GM12875 (cell line): ENCODE measurements at regions not wholly inside any gene's neighbourhood (a gene's known extent, or its start where the extent isn't known, plus 50 kb on each side); places are given as distances from the start of the nearest gene placed in this dataset.
"Not testable (repeated sequence)": the region's sequence is repeated elsewhere in the genome, so short reads cannot be mapped to it uniquely, and the experiment has no call there.

Source experiments
- H3K4me3 ChIP-seq: one replicate; pipeline ENCODE4 v1.5.1; 2011; ENCODE audit warnings: low read depth, low read length, control low read depth
- TF ChIP-seq, protein P1 (sequence below): IDR thresholded peaks from 2 replicates; pipeline ENCODE4 v1.5.1; 2011; ENCODE audit warnings: low read depth, mild to moderate bottlenecking, control low read depth, inconsistent platforms, low read length, moderate library complexity, borderline replicate concordance; ENCODE audit not compliant: insufficient read depth

DNA sequence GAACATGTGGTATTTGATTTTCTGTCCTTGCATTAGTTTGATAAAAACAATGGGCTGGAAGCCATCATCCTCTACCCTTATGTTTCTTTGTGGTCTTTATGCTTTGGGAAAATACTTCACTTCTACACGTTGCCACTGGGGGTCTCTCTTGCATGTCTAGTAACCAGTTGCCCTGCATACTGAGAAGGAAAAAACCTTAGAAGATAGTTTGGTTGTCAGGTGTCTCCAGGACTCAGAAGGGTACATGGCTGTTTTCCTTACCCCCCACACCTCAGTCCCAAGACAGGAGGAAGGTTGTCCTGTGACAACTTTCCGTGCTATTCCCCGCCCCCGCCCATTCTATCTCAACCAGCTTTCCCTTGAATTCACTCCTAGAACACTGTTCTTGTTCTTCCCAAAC, 62.1 kb upstream of the LANCL3 start:
- TF ChIP-seq, protein P1, sequence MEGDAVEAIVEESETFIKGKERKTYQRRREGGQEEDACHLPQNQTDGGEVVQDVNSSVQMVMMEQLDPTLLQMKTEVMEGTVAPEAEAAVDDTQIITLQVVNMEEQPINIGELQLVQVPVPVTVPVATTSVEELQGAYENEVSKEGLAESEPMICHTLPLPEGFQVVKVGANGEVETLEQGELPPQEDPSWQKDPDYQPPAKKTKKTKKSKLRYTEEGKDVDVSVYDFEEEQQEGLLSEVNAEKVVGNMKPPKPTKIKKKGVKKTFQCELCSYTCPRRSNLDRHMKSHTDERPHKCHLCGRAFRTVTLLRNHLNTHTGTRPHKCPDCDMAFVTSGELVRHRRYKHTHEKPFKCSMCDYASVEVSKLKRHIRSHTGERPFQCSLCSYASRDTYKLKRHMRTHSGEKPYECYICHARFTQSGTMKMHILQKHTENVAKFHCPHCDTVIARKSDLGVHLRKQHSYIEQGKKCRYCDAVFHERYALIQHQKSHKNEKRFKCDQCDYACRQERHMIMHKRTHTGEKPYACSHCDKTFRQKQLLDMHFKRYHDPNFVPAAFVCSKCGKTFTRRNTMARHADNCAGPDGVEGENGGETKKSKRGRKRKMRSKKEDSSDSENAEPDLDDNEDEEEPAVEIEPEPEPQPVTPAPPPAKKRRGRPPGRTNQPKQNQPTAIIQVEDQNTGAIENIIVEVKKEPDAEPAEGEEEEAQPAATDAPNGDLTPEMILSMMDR: peak; percentile 37; the same call in 1 of the 2 replicates
- H3K4me3 ChIP-seq: no peak overlapping the region

DNA sequence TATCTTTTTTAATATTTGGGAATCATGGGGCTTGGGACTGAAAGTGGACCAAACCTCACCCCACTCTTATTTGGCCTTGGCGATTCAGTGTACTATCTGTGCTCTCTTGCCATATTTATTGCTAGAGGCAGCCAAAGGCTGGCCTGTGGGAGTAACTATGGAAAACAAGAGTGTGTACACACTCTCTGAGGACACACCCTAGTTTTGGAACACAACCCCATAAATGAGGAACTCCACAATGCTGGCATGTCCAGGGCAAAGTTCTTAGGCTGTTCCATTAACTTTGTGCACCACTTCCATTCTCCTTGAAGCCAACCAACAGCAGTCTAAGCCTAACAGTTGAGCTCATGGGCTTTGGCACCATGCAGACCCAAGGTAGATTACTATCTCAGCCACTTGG, 54.9 kb upstream of the LANCL3 start:
- not testable (repeated sequence) for H3K4me3 ChIP-seq

DNA sequence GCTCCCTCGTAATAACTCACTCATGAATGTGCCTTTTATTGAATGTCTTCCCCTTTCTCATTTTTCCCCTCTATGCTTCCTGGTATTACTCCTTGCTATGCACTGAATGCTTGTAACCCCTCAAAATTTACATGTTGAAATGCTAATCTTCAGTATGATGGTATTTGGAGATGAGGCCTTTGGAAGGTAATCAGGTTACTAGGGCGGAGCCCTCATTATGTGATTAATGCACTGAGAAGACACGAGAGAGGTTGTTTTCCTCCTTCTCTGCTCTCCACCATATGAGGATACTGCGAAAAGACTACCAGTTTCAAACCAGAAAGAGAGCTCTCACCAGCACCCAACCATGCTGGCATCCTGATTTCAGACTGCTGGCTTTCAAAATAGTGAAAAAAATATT, 52.2 kb upstream of the LANCL3 start:
- H3K4me3 ChIP-seq: not testable (repeated sequence)

DNA sequence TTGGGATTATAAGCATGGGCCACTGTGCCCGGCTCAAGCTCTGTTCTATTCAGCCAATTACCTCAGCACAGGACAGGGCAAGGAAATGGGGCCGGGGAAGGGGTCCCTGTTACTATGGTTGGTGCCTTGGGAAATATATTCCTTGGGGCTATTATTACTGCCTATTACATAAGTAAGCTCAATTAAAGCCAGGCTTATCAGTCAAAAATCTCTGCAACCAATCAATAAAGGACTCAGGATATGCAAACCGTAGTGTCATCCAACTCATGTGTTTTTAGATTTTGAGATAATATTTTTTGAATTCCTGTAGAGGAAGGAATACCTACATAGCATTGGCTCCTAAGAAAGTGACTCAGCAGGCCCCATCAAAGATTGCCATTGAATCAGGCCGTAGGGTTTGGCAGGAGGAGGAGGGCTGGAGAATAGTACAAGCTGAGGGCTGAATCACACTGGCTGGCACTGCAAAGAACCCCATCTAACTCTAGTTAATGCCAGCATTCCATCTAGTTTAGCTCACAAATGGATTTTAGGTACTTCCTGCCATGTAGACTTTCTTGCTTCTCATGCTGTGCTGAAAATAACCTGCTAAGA, 50.5 kb upstream of the LANCL3 start:
- not testable (repeated sequence) for H3K4me3 ChIP-seq
